Skeletal muscle satellite cell (primary cell): ENCODE measurements at regions not wholly inside any gene's neighbourhood (a gene's known extent, or its start where the extent isn't known, plus 50 kb on each side); places are given as distances from the start of the nearest gene placed in this dataset.

Experiments used
- H3K27me3 ChIP-seq: 2 replicates; pipeline ENCODE4 v1.7.0; 2013; ENCODE audit warnings: low read length; ENCODE audit not compliant: control insufficient read depth, insufficient read depth
- H3K36me3 ChIP-seq: 2 replicates; pipeline ENCODE4 v1.7.0; 2013; ENCODE audit warnings: mild to moderate bottlenecking, control low read depth, low read length; ENCODE audit not compliant: insufficient read depth
- H3K4me1 ChIP-seq: 2 replicates; pipeline ENCODE4 v1.7.0; 2013; ENCODE audit warnings: low read length; ENCODE audit not compliant: control insufficient read depth, insufficient read depth
- H3K4me2 ChIP-seq: 2 replicates; pipeline ENCODE4 v1.7.0; 2013; ENCODE audit warnings: mild to moderate bottlenecking, low read length
- H3K4me3 ChIP-seq: 2 replicates; pipeline ENCODE4 v1.7.0; 2013; ENCODE audit warnings: low read length
- H3K9ac ChIP-seq: 2 replicates; pipeline ENCODE4 v1.7.0; 2013; ENCODE audit warnings: mild to moderate bottlenecking, low read depth, low read length, moderate library complexity
- H3K9me3 ChIP-seq: replicated peaks from 2 replicates; pipeline ENCODE4 v1.7.0; 2013; ENCODE audit warnings: mild to moderate bottlenecking, control low read depth, low read length

DNA sequence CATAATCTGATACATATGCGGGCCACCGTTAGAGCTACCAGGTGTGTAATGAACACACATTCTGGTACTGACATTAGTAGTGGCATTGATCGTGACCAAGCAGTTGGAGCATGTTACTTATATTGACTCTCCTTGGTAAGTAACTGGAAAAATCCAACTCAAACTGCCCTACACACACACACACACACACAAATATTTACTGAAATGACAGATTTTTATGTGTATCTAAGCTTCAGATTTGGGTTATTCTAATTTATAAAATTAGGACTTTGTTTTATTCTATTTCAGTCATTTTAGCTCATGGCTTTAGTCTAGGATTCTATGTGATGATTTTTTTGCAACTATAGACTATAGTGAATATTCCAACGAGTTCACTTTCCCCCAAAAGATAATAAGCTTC is 1280.2 kb upstream of the ACO1 start:
- Histone ChIP-seq H3K27me3 (no peaks in the 10 kb centered on the region), H3K4me2 (no peak overlapping the region), H3K9me3 (no peaks in the 10 kb centered on the region), H3K4me1 (no peaks in the 10 kb centered on the region), H3K36me3 (no peaks in the 10 kb centered on the region), H3K4me3 (no peak overlapping the region), H3K9ac (no peak overlapping the region)

DNA sequence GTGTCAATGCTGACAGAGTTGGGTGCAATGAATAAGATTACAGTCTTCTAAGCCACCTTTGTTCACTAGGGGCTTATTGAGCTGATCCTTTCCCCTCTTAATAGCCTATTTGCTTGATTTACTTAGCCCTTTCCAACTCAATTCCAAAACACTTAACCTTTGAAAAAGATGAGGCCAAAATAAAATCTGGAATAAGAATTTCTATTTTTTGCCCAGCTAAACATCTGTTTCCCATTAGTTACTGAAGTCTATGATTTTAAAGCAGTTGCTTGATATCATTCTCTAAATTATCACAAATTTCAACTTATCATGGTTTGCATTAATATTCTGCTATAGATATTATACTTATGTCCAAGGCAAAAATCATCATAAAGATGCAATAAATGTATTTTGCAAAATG is 1272.0 kb upstream of the ACO1 start:
- Histone ChIP-seq H3K9me3 (no peaks in the 10 kb centered on the region), H3K36me3 (no peaks in the 10 kb centered on the region), H3K27me3 (no peaks in the 10 kb centered on the region), H3K9ac (no peak overlapping the region), H3K4me2 (no peak overlapping the region), H3K4me1 (no peaks in the 10 kb centered on the region), H3K4me3 (no peak overlapping the region)

DNA sequence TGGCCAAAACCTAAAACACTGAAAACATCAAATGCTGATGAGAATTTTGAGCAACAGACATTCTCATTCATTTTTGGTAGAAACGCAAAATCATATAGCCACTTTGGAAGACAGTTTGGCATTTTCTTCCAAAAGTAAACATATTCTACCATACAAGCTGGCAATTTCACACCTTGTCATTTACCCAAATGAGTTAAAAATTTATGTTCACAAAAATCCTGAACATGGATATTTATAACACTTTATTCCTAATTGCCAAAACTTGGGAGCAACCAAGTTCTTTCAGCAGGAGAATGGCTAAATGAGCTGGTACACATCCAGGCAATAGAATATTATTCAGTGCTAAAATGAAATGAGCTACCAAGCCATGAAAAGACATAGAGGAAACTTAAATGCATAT is 1270.1 kb upstream of the ACO1 start:
- Histone ChIP-seq H3K9ac (no peak overlapping the region), H3K36me3 (no peaks in the 10 kb centered on the region), H3K27me3 (no peaks in the 10 kb centered on the region), H3K4me2 (no peak overlapping the region), H3K4me3 (no peak overlapping the region), H3K9me3 (no peaks in the 10 kb centered on the region), H3K4me1 (no peaks in the 10 kb centered on the region)

DNA sequence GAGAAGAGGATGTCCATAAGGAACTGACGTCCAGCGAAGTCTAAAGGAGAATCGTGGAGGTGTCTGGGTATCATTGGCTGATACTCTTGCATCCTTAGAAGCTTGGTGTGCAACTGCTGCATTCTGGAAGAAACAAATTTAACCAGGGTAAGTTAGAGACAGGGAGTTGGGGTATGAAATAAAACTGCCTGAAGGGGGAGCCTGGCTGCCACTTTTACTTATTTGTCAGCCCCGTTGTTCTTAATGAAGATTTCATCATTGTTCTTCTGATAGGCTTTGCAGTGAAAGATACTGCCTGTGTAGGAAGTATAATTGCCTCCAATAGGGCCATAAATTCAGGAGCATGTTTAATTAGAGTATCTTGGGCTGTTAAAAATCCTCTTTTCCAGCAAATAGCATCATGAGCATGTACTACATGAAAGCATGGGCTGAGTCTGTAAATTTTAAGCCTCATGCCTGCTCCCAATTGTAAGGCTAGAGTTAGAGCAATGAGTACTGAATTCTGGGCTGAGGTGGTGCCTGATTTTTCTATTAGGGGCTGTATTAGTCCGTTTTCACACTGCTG is 1264.5 kb upstream of the ACO1 start:
- Histone ChIP-seq H3K9me3 (peaks cover 8% of the 10 kb centered on the region), H3K4me3 (no peak overlapping the region), H3K36me3 (no peaks in the 10 kb centered on the region), H3K4me1 (no peaks in the 10 kb centered on the region), H3K9ac (no peak overlapping the region), H3K4me2 (no peak overlapping the region), H3K27me3 (no peaks in the 10 kb centered on the region)

DNA sequence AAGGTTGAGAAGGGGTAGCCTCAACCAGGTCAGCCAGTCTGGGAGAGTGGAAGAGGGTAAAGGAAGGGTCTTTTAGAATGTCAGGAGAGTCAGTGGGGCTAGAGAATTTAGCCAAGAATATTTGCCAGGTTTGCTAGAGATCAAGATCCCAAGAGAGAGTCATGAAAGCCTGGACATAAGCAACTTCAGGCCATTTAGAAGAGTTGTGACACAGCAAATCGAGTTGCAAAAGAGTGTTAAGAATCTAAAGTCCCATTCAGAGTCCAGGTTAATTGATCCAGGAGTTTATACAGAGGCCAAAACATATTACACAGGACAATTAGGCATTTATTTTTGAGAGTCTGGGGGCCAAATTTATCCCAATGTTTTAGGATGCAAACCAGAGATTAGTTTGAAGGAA is 1260.1 kb upstream of the ACO1 start:
- Histone ChIP-seq H3K27me3 (no peaks in the 10 kb centered on the region), H3K9ac (no peak overlapping the region), H3K36me3 (no peaks in the 10 kb centered on the region)

DNA sequence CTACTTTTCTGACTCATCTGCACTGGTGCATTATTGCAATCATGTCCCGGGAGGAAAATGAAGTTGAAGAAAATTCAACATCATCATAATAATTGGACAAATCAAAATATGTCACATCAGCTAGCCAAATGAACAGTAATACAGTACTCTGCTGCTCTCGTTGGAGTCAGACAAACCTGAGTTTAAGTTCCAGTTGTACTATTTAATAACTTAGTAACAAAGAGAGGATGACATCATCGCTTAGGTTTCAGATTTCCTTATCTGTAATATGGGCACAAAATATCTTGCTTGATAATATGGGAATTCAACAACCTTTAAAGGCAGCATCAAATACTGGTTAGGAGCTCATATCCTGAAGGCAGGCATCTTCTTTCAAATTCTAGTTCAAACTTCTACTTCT is 1248.9 kb upstream of the ACO1 start:
- Histone ChIP-seq H3K4me3 (no peak overlapping the region), H3K27me3 (no peaks in the 10 kb centered on the region), H3K9ac (no peak overlapping the region), H3K36me3 (no peaks in the 10 kb centered on the region), H3K4me1 (no peaks in the 10 kb centered on the region), H3K9me3 (no peaks in the 10 kb centered on the region), H3K4me2 (no peak overlapping the region)

More for the DNA sequence above, 1260.1 kb upstream of the ACO1 start:
- no peak overlapping the region for H3K4me3 ChIP-seq
- H3K4me2 ChIP-seq: no peak overlapping the region
- H3K4me1 ChIP-seq: no peaks in the 10 kb centered on the region
- peaks cover 13% of the 10 kb centered on the region for H3K9me3 ChIP-seq

DNA sequence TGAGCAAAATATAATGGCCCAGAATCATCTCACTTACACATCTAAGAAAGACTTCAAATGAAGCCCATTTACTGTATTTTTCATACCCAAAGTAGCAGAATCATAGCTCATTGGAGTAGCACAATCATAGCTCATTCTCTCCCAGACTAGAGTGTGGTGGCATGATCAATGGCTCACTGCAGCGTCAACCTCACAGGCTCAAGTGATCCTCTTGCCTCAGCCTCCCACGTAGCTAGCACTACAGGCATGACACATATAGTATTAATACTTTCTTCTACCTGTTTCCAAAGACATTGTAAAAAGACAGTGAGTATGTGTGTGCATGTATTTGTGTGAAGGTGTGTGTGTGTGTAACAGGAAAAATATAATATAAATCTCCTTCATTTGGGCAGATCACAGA is 1247.9 kb upstream of the ACO1 start:
- Histone ChIP-seq H3K4me1 (no peaks in the 10 kb centered on the region), H3K9me3 (no peaks in the 10 kb centered on the region), H3K9ac (no peak overlapping the region), H3K4me2 (no peak overlapping the region), H3K27me3 (no peaks in the 10 kb centered on the region), H3K4me3 (no peak overlapping the region), H3K36me3 (no peaks in the 10 kb centered on the region)

DNA sequence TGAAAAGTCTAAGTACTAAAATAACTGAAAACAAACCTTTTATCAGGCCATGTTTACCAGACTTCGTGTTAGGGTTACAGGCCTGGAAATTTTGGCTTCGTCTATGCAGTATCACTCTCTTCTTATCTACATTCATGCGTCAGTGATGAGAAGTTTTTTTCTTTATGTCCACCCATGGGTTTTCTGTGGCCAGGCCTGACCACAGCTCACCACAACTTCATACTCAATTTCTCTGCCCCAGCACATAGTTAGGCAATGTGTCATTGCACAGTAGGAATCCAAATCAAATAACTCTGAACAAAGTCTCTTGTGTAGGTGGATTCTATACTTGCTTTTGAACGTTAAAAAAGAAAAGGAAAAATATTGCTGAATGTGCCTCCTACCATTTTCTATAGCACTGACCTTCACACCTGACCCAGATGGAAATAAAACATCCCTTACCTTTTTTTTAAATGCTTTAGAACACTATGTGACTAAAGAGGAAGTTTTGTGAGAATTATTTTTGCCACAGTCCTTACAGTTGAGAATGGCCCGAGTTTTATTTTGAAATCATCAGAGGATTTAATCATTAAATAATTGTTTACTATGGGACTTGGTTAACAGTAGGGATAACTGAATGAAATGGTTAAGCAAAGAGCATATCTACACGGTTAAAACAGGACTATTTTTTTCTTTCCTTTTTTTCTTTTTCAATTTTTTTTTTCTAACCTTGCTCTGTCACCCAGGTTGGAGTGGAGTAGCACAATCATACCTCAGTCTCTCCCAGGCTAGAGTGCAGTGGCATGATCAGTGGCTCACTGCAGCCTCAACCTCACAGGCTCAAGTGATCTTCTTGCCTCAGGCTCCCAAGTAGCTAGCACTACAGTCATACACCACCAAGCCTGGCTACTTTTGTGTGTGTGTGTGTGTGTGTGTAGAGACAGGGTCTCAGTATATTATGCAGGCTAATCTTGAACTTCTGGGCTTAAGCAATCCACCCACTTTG is 1247.0 kb upstream of the ACO1 start:
- H3K27me3 ChIP-seq: no peaks in the 10 kb centered on the region
- no peak overlapping the region for H3K4me2 ChIP-seq
- no peak overlapping the region for H3K9ac ChIP-seq
- no peaks in the 10 kb centered on the region for H3K4me1 ChIP-seq
- no peak overlapping the region for H3K4me3 ChIP-seq
- H3K36me3 ChIP-seq: no peaks in the 10 kb centered on the region
- H3K9me3 ChIP-seq: no peaks in the 10 kb centered on the region

DNA sequence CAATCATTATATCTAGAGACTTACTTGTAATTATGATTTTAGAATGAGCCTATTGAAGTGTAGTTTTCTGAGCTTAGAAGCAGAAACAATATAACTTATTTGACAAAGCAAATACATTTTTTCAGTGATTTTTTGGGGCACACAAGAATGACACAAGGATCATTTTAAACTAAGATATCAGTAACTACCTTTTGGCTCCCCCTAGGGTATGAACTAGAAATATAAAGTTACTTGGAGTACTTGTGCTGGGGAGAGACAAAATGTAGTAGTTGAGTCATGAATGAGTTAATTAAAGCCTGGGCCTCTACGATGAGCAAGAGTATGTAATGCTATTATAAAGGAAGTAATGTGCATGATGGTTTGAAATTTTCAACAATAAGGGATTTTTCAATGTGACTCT is 1244.1 kb upstream of the ACO1 start:
- Histone ChIP-seq H3K4me3 (no peak overlapping the region), H3K9me3 (no peaks in the 10 kb centered on the region), H3K4me1 (no peaks in the 10 kb centered on the region), H3K27me3 (no peaks in the 10 kb centered on the region), H3K36me3 (no peaks in the 10 kb centered on the region), H3K9ac (no peak overlapping the region), H3K4me2 (no peak overlapping the region)

DNA sequence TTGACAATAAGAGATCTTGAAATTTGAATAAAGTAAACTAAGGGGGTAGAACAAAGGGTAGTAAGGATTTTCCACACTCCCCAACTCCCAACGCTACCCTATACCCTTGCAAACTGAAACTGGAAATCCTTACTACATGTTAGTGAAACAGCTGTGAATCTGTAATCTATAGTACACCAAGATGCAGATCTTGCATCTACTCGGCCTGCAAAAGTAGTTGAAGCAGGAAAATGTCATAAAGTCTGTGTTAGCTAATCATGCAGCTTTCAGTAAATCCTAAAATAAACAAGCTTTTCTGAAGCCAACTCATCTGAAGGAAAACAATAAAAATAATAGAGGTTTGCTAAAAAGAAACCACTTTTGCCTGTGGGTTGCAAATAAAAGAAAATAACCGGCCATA is 1242.0 kb upstream of the ACO1 start:
- no peaks in the 10 kb centered on the region for H3K36me3 ChIP-seq
- no peak overlapping the region for H3K4me3 ChIP-seq
- no peak overlapping the region for H3K4me2 ChIP-seq
- no peak overlapping the region for H3K9ac ChIP-seq
- no peaks in the 10 kb centered on the region for H3K9me3 ChIP-seq
- H3K27me3 ChIP-seq: no peaks in the 10 kb centered on the region
- no peaks in the 10 kb centered on the region for H3K4me1 ChIP-seq

DNA sequence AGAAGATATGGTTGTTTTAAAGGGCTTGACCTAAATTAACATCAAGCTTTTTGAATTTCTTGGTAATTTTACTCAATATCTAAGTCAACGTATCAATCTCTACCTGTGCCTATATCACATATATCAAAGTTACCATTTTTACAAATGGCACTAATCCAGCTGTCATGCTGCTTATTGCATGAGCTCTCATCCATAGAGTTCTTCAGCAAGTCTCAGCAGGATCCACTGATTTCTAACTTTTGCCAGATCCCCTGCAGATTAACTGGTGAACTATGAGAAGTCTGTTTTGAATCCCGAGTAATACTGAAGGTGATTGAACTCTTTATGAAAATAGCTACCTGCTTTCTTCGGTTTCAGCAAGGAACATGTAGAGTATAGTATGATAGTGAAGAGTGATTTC is 1239.8 kb upstream of the ACO1 start:
- Histone ChIP-seq H3K27me3 (no peaks in the 10 kb centered on the region), H3K9me3 (peaks cover 2% of the 10 kb centered on the region), H3K36me3 (no peaks in the 10 kb centered on the region), H3K4me2 (no peak overlapping the region), H3K4me1 (no peaks in the 10 kb centered on the region), H3K4me3 (no peak overlapping the region), H3K9ac (no peak overlapping the region)
